Ovary (tissue), 7 donors: ENCODE measurements at regions not wholly inside any gene's neighbourhood (a gene's known extent, or its start where the extent isn't known, plus 50 kb on each side); places are given as distances from the start of the nearest gene placed in this dataset.

Source experiments
- DNase-seq, 5 donors: peaks; one replicate each; pipeline ENCODE4 v3.0.0-alpha.2; 2019 to 2020
- H3K27ac ChIP-seq, 2 donors: fragments of 200-600 bp; one replicate each; pipeline versions ENCODE4 v1.5.1 to v1.8.0; 2019 to 2022
- H3K27me3 ChIP-seq: fragments of 200-600 bp; one replicate; pipeline ENCODE4 v1.8.0; 2022
- H3K36me3 ChIP-seq: fragments of 200-600 bp; sonication (generic); one replicate; pipeline ENCODE4 v1.5.1; 2019
- H3K4me1 ChIP-seq: one replicate; pipeline ENCODE4 v1.8.1; 2013; ENCODE audit warnings: mild to moderate bottlenecking, moderate library complexity; ENCODE audit not compliant: insufficient read depth
- H3K4me3 ChIP-seq: fragments of 200-600 bp; sonication (generic); one replicate; pipeline ENCODE4 v1.5.1; 2017
- H3K9me3 ChIP-seq, 2 donors: fragments of 200-600 bp in 1 of 2; sonication (generic) in 1 of 2; one replicate each; pipeline versions ENCODE4 v1.5.1 to v1.8.1; 2013 to 2019; ENCODE audit warnings: mild to moderate bottlenecking in 1 of 2, moderate library complexity in 1 of 2
- EP300 ChIP-seq: sonication (generic); formaldehyde crosslinking; IDR thresholded peaks from one replicate; pipeline ENCODE4 v1.6.1; 2017; ENCODE audit warnings: antibody characterized with exemption
- POLR2A ChIP-seq: fragments of 450-650 bp; IDR thresholded peaks from one replicate; pipeline ENCODE4 v1.6.1; 2017; ENCODE audit warnings: antibody characterized with exemption, mild to moderate bottlenecking, moderate library complexity
- WGBS, 3 donors: extraction: QIAGEN DNeasy Blood & Tissue Kit in 1 of 3; methylation state at CpG; one replicate each; pipeline versions ENCODE4 v1.1.5 to v1.1.7; 2013 to 2017; 5-methylcytosine and 5-hydroxymethylcytosine counted together
- intact Hi-C, 4 donors: fragments of 100-400 bp; cut with DNase I; formaldehyde crosslinking; loops; one replicate each; pipeline versions ENCODE4 v1.11.0 to v1.15.1; 2022 to 2023
- TF ChIP-seq, protein P1 (sequence below), 3 donors: fragments of 450-650 bp in 2 of 3; fragments of 200-600 bp in 1 of 3; IDR thresholded peaks; one replicate each; pipeline versions ENCODE4 v1.5.1 to v1.8.0; 2016 to 2022; ENCODE audit warnings: antibody characterized with exemption in 3 of 3, mild to moderate bottlenecking in 1 of 3
- donor health status: DM: no; HTN: no; CAD: no; lungs with moderate emphysema.
- donor health status: DM: no; HTN: no; CAD: no.
- donor health status: Bipolar disorder and iron deficiency.
- donor health status: DM: no; HTN: no; CAD: no.
- donor health status: DM: yes; HTN: yes; CAD: no.

DNA sequence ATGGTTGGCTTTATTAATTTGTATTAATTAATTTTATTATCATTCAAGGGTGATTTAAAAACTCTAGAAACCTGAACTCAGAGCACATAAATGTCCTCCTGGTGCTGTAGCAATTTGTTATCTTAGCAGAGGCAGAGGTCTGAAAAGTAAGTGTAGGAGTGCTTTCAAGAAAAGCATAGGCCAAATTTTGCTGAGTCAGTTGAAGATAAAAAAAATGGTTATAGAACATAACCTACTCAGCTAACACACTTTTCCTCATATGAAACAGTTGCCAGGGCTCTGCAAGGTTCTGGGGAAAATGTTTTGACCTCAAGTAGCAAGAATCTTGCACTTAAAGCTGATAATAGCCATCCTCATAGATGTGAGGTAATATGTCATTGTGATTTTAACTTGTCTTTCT is 53.5 kb upstream of the CHODL start:
- TF ChIP-seq EP300: no peak
- TF ChIP-seq, protein P1, sequence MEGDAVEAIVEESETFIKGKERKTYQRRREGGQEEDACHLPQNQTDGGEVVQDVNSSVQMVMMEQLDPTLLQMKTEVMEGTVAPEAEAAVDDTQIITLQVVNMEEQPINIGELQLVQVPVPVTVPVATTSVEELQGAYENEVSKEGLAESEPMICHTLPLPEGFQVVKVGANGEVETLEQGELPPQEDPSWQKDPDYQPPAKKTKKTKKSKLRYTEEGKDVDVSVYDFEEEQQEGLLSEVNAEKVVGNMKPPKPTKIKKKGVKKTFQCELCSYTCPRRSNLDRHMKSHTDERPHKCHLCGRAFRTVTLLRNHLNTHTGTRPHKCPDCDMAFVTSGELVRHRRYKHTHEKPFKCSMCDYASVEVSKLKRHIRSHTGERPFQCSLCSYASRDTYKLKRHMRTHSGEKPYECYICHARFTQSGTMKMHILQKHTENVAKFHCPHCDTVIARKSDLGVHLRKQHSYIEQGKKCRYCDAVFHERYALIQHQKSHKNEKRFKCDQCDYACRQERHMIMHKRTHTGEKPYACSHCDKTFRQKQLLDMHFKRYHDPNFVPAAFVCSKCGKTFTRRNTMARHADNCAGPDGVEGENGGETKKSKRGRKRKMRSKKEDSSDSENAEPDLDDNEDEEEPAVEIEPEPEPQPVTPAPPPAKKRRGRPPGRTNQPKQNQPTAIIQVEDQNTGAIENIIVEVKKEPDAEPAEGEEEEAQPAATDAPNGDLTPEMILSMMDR (IDR thresholded peaks at IDR 0.05): no peak
- no peak for TF ChIP-seq POLR2A
- Histone ChIP-seq H3K36me3 (no peaks in the 10 kb centered on the region), H3K4me3 (no peak overlapping the region), H3K9me3 (no peaks in the 10 kb centered on the region), H3K27me3 (no peaks in the 10 kb centered on the region), H3K27ac (no peak overlapping the region), H3K4me1 (no peaks in the 10 kb centered on the region)
- intact Hi-C loops: no loop called here
- DNase-seq: no peak

- H3K9me3 ChIP-seq: no peaks in the 10 kb centered on the region
- TF ChIP-seq, protein P1 (IDR thresholded peaks at IDR 0.05): no peak
- TF ChIP-seq EP300 (no peak), POLR2A (no peak)
- no peaks in the 10 kb centered on the region for H3K4me1 ChIP-seq
- no peak overlapping the region for H3K27ac ChIP-seq
- H3K36me3 ChIP-seq: no peaks in the 10 kb centered on the region
- H3K27me3 ChIP-seq: no peaks in the 10 kb centered on the region
- no peak overlapping the region for H3K4me3 ChIP-seq
- no peak for DNase-seq
- intact Hi-C loops: no loop called here
Measured at GRCh38 chr21:18178509-18178908, 66.1 kb upstream of the CHODL start.

- H3K4me1 ChIP-seq: no peaks in the 10 kb centered on the region
- H3K36me3 ChIP-seq: no peaks in the 10 kb centered on the region
- no peaks in the 10 kb centered on the region for H3K27me3 ChIP-seq
- intact Hi-C loops: no loop called here
- no peak overlapping the region for H3K27ac ChIP-seq
- no peak overlapping the region for H3K4me3 ChIP-seq
- no peak for TF ChIP-seq EP300
- TF ChIP-seq, protein P1 (IDR thresholded peaks at IDR 0.05): no peak
- TF ChIP-seq POLR2A: no peak
- H3K9me3 ChIP-seq: no peaks in the 10 kb centered on the region
- DNase-seq: no peak
Measured at GRCh38 chr21:18174370-18174769, 70.3 kb upstream of the CHODL start.

DNA sequence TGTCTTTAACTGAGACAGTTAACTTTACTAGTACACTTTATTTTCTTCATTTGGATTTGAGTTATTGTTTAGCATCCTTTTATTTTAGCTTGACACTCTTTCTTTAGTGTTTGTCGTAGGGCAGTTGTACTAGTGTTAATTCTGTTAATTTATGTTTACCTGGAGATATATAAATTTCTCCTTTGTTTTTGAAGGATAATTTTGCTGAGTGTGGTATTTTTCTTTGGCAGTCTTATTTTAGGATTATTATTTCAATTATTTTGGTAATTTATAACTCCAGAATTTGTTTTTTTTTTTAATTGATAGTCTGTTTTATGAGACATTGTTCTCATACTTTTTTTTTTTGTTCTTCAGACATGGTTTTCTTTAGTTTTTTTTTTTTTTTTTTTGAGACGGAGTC is 73.8 kb upstream of the CHODL start:
- no peaks in the 10 kb centered on the region for H3K36me3 ChIP-seq
- no peak overlapping the region for H3K27ac ChIP-seq
- no peak overlapping the region for H3K4me3 ChIP-seq
- WGBS, 3 donors: 86 to 98% (median 96%) methylated on average over 1 to 2 of the region's 2 CpGs
- H3K27me3 ChIP-seq: no peaks in the 10 kb centered on the region
- no peaks in the 10 kb centered on the region for H3K9me3 ChIP-seq
- intact Hi-C loops: no loop called here
- no peaks in the 10 kb centered on the region for H3K4me1 ChIP-seq
- TF ChIP-seq EP300 (no peak), POLR2A (no peak)
- TF ChIP-seq, protein P1 (IDR thresholded peaks at IDR 0.05): no peak
- DNase-seq: no peak

- no peak overlapping the region for H3K27ac ChIP-seq
- H3K4me3 ChIP-seq: no peak overlapping the region
- no peaks in the 10 kb centered on the region for H3K4me1 ChIP-seq
- TF ChIP-seq, protein P1 (IDR thresholded peaks at IDR 0.05): no peak
- TF ChIP-seq EP300 (no peak), POLR2A (no peak)
- DNase-seq: no peak
- WGBS, 3 donors: 87 to 93% (median 91%) methylated on average over 2 of the region's 2 CpGs
- no peaks in the 10 kb centered on the region for H3K36me3 ChIP-seq
- H3K9me3 ChIP-seq: no peaks in the 10 kb centered on the region
- no peaks in the 10 kb centered on the region for H3K27me3 ChIP-seq
- intact Hi-C loops: no loop called here
Measured at GRCh38 chr21:18170221-18170620, 74.4 kb upstream of the CHODL start.
